Suprapubic skin (tissue), 4 donors: ENCODE measurements at regions not wholly inside any gene's neighbourhood (a gene's known extent, or its start where the extent isn't known, plus 50 kb on each side); places are given as distances from the start of the nearest gene placed in this dataset.

Experiments
- CTCF ChIP-seq, 2 donors: fragments of 200-600 bp in 1 of 2; fragments of 450-650 bp in 1 of 2; sonication (generic) in 1 of 2; IDR thresholded peaks; one replicate each; pipeline ENCODE4 v1.5.1; 2016 to 2019; ENCODE audit warnings: antibody characterized with exemption in 2 of 2, mild to moderate bottlenecking in 1 of 2, moderate library complexity in 1 of 2
- POLR2A ChIP-seq, 2 donors: fragments of 450-650 bp; IDR thresholded peaks; one replicate each; pipeline ENCODE4 v1.6.1; 2017; ENCODE audit warnings: antibody characterized with exemption in 2 of 2, mild to moderate bottlenecking in 2 of 2, moderate library complexity in 2 of 2
- POLR2AphosphoS5 ChIP-seq, 3 donors: sonication (generic); formaldehyde crosslinking; IDR thresholded peaks; one replicate each; pipeline ENCODE4 v1.6.1; 2017; ENCODE audit warnings: antibody characterized with exemption in 3 of 3

DNA sequence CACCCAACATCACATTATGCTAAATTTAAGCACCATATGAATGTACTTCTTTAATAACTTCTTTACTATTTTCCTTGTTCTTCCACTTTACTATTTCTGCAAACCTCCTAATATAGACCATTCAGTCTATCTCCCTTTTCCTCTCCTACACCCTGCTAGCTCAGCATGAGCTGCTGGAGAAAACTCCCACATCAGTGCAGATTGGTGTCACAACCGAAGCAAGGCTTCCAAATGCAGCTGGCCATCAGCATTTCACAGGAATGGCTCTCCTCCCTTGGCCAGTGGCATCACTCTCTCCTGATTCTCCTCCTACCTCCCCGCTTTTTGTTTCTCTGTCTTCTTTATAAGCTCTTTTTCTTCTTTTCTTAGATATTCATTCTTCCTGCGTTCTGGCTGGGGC is 118.7 kb upstream of the ZC3H12C start:
- TF ChIP-seq CTCF (IDR thresholded peaks at IDR 0.05) (no peak), POLR2A (IDR thresholded peaks at IDR 0.05) (no peak), POLR2AphosphoS5 (IDR thresholded peaks at IDR 0.05) (no peak)
